Left lung (tissue), 4 donors: ENCODE measurements at regions not wholly inside any gene's neighbourhood (a gene's known extent, or its start where the extent isn't known, plus 50 kb on each side); places are given as distances from the start of the nearest gene placed in this dataset.

Experiments used
- ATAC-seq: fragments of 200-7000 bp; cut with Tn5 transposase; one replicate; pipeline ENCODE4 v1.9.1; 2020; ENCODE audit warnings: moderate library complexity
- DNase-seq, 4 donors: peaks; one replicate each; pipeline ENCODE4 v3.0.0-alpha.2; 2013 to 2020
- H3K27ac ChIP-seq, 2 donors: fragments of 200-600 bp; sonication (generic) in 1 of 2; one replicate each; pipeline versions ENCODE4 v1.5.0 to v1.8.0; 2020 to 2021
- H3K27me3 ChIP-seq, 2 donors: fragments of 200-600 bp; sonication (generic) in 1 of 2; one replicate each; pipeline versions ENCODE4 v1.5.0 to v1.8.0; 2020 to 2021
- H3K36me3 ChIP-seq, 2 donors: fragments of 200-600 bp; sonication (generic) in 1 of 2; one replicate each; pipeline versions ENCODE4 v1.5.0 to v1.8.0; 2020 to 2021
- H3K4me1 ChIP-seq, 2 donors: fragments of 200-600 bp; one replicate each; pipeline ENCODE4 v1.8.0; 2021
- H3K4me3 ChIP-seq, 2 donors: fragments of 200-600 bp; sonication (generic) in 1 of 2; one replicate each; pipeline versions ENCODE4 v1.5.0 to v1.8.0; 2020 to 2021; ENCODE audit warnings: mild to moderate bottlenecking in 1 of 2
- H3K9me3 ChIP-seq, 2 donors: fragments of 200-600 bp; sonication (generic) in 1 of 2; one replicate each; pipeline versions ENCODE4 v1.5.0 to v1.8.0; 2020 to 2021
- intact Hi-C, 2 donors: fragments of 100-400 bp; cut with DNase I; formaldehyde crosslinking; loops; one replicate each; pipeline versions ENCODE4 v1.11.2 to v1.14.2; 2022
- TF ChIP-seq, protein P1 (sequence below), 2 donors: fragments of 200-600 bp; sonication (generic) in 1 of 2; IDR thresholded peaks; one replicate each; pipeline versions ENCODE4 v1.5.0 to v1.8.0; 2021; ENCODE audit warnings: antibody characterized with exemption in 2 of 2
- donor health status: DM: no; HTN: yes; CAD: no.
- donor health status: DM: no; HTN: no; CAD: no.

DNA sequence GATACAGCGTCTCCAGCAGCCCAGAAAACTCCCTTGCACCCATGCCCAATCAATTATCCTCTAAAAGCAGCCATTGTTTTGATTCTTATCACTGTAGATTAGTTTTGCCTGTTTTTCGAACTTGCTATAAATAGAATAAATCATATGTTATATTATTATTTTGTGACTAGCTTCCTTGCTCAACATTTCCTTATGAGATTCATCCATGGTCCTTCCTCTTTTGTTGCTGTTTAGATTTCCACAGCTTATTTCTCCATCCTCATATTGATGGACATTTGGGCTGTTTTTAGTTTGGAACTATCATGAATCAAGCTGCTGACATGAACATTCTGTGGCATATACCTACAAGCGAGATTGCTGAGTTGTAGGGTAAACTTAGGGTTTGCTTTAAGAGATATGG, 595.3 kb downstream of the BCOR start:
- Histone ChIP-seq H3K4me3 (no peak overlapping the region), H3K36me3 (no peaks in the 10 kb centered on the region), H3K9me3 (no peaks in the 10 kb centered on the region), H3K4me1 (no peaks in the 10 kb centered on the region), H3K27me3 (no peaks in the 10 kb centered on the region), H3K27ac (no peak overlapping the region)
- DNase-seq (no peak), ATAC-seq (no peak)
- intact Hi-C loops: no loop called here
- TF ChIP-seq, protein P1, sequence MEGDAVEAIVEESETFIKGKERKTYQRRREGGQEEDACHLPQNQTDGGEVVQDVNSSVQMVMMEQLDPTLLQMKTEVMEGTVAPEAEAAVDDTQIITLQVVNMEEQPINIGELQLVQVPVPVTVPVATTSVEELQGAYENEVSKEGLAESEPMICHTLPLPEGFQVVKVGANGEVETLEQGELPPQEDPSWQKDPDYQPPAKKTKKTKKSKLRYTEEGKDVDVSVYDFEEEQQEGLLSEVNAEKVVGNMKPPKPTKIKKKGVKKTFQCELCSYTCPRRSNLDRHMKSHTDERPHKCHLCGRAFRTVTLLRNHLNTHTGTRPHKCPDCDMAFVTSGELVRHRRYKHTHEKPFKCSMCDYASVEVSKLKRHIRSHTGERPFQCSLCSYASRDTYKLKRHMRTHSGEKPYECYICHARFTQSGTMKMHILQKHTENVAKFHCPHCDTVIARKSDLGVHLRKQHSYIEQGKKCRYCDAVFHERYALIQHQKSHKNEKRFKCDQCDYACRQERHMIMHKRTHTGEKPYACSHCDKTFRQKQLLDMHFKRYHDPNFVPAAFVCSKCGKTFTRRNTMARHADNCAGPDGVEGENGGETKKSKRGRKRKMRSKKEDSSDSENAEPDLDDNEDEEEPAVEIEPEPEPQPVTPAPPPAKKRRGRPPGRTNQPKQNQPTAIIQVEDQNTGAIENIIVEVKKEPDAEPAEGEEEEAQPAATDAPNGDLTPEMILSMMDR (IDR thresholded peaks at IDR 0.05): no peak

DNA sequence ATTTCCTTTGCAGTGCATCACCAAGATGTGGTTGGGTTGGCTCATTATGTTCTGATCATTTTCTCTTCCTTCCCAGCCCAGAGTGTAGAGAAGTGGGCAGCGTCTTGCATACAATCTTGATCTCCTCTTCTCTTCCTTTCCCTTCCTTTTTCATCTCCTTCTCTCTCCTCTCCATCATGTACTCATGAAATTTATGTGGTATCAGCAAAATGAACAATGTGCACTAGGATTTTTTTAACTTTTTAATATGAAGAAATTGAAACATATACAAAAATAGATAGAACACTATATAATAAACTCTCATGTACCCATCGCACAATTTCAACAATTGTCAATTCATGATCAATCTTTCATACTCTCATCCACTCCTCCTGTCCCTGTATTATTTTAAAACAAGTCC, 593.5 kb downstream of the BCOR start:
- DNase-seq: no peak
- ATAC-seq: no peak
- Histone ChIP-seq H3K4me1 (no peaks in the 10 kb centered on the region), H3K9me3 (peaks cover 0 to 4% of the 10 kb centered on the region in 2 donors), H3K4me3 (no peak overlapping the region), H3K27ac (no peak overlapping the region), H3K27me3 (no peaks in the 10 kb centered on the region), H3K36me3 (no peaks in the 10 kb centered on the region)
- intact Hi-C loops: no loop called here
- TF ChIP-seq, protein P1 (IDR thresholded peaks at IDR 0.05): no peak

DNA sequence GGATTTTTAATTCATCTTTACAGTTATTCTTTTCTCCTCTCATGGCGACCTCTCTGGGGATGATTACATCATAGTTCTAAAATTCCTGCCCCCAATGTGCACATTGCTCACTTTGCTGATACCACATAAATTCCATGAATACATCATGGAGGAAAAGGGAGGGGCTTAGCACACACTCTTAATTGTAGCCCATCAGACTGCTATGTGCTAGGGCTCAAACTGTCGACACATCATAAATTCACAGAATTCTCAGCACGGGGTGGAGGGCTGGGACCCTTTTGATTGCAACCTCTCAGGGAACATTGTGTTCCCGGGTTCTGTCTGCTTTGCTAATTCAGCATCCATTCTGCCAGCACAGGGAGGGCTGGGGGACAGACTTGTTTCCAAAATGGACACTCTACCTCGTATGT, 592.9 kb downstream of the BCOR start:
- DNase-seq (no peak), ATAC-seq (no peak)
- Histone ChIP-seq H3K9me3 (peaks cover 0 to 8% of the 10 kb centered on the region in 2 donors), H3K4me1 (no peaks in the 10 kb centered on the region), H3K27ac (no peak overlapping the region), H3K36me3 (no peaks in the 10 kb centered on the region), H3K27me3 (no peaks in the 10 kb centered on the region), H3K4me3 (no peak overlapping the region)
- intact Hi-C loops: no loop called here
- TF ChIP-seq, protein P1 (IDR thresholded peaks at IDR 0.05): no peak

DNA sequence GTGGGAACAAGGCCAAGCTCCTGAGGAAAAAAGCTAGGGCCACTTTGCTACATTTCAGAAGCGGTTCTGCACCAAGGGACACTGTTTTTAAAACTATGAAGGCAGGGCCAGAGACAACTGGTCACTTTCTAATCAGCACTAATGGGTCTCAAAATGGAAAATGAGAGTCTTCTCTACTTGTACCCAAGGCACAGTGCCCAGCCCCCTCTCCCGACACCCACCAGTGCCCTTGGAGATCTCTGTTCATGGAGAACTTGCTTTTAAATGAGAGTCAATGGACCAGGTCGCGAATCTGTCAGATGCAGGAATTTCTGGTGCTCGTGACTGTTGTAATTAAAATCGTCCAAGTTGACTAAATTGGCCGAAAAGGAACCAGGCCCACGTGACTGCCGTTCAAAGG, 591.6 kb downstream of the BCOR start:
- TF ChIP-seq, protein P1 (IDR thresholded peaks at IDR 0.05): no peak

DNA sequence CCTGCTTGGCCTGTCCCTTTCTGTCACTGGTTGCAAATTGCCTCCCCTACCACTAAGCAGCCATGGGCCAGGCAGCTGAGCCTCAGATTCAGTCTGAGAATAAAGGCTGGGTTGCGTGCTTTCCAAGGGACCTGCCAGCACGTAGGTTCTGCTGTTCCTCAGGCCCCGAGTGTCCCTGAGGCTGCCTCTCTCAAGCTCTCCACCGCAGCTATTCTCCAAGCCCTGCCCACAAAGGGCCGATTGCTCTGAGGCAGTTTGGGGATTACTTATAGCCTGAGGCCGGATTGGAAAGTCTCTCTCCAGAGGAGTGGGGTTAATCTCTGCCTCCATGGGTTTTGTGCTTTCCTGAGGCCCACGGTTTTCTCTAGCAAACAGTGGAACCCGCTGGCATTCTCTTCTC, 590.7 kb downstream of the BCOR start:
- Histone ChIP-seq H3K36me3 (no peaks in the 10 kb centered on the region), H3K27me3 (no peaks in the 10 kb centered on the region), H3K4me1 (no peaks in the 10 kb centered on the region), H3K27ac (no peak overlapping the region), H3K4me3 (no peak overlapping the region), H3K9me3 (peaks cover 0 to 8% of the 10 kb centered on the region in 2 donors)
- DNase-seq: no peak
- ATAC-seq: no peak
- TF ChIP-seq, protein P1 (IDR thresholded peaks at IDR 0.05): no peak
- intact Hi-C loops: no loop called here

More for the DNA sequence above, 591.6 kb downstream of the BCOR start:
- Histone ChIP-seq H3K27me3 (no peaks in the 10 kb centered on the region), H3K4me3 (no peak overlapping the region), H3K9me3 (peaks cover 0 to 8% of the 10 kb centered on the region in 2 donors), H3K4me1 (no peaks in the 10 kb centered on the region), H3K36me3 (no peaks in the 10 kb centered on the region), H3K27ac (no peak overlapping the region)
- DNase-seq (no peak), ATAC-seq (no peak)
- intact Hi-C loops: no loop called here
